ENCODE measurements at regions not wholly inside any gene's neighbourhood (a gene's known extent, or its start where the extent isn't known, plus 50 kb on each side); places are given as distances from the start of the nearest gene placed in this dataset.

DNA sequence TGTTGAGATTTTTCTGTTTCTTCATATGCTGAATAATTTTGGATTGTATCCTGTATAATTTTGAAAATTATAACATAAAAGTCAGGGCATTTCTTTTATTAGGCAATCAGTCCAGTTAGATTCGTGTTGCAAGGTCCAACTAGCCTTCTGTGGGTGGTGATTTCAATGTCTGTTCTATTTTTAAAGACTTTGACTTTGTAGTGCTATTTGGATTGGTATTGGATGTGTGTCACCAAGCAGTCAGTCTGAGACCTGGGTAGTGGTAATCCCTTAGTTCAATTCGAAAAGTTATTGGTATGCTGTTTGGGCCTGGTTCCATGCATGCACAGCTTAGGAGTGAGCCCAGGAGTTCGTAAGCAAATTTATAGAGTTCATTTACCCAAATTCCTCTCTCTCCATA is 82.2 kb downstream of the EPDR1 start:
- DNase-seq: no peak

DNA sequence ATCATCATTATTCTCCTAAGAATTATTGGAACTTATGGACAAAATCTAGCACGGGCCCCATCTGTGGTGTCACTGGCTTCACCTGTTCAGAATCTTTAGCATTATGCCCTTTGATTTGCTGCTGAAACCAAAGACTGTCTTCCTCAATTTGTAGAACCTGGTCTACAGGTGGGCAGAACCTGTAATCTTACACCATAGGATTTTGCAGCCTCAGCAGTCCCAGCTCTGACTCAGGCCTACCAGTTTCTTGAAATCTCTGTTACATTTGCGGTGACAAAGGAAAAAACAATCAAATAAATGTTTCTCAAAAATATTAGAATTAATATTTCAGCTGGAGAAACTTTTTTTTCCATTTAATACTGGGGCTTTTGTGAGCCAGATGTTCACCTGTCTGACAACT is 86.1 kb downstream of the EPDR1 start:
- no peak for DNase-seq

DNA sequence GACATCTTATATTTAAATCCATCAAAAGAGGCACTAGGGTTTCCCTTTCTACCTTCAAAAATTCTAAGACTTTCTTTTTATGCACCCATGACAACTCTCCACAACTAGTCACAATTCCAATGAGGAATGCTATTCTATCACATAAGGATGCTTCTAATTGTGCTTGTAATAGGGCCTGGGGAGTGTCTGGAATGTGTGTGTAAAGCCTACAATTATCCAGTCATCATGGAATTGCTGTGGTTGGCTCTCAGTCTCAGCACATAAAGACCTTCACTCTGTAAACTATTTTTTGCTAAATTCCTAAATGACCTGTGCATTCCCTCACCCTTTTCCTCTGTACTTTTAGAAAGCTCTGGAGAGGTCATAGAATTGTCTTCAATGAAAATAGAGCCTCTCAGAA is 86.7 kb downstream of the EPDR1 start:
- DNase-seq: no peak

DNA sequence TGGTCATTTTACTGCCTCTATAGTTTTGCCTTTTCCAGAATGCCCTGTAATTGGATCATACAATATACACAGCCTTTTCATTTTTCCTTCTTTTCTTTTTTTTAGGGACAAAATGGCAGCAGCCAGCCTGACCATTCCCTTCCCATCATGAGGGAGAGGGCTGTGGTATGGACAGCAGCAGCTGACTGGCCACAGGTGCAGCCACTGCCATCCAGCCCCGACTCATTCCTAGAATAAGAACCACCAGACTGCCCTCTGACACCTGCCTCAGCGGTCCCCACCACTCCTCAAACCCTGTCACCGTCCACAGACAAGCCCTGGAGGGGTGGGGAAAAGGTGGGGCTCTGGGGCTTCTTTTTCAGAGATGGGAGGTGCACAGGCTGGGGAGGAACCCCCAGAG is 92.8 kb downstream of the EPDR1 start:
- DNase-seq: no peak

DNA sequence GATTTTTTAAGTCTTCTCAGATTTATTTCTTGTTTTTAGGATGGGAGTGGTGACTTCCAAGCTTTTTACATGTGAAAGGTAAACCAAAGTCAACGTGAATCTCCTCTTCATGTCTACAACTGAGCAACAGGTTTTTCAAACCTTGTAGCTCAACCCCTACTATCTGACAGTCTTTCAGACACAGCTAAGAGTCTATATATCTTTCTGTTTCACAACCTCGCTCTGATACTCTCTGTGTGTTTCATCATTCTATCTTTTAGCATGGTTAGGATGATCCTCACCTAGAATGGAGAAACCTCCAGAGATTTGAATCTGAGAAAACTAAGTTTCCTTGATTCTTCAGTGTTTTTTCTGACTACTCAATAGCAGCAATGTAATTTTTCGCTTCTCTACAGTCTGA is 96.1 kb downstream of the EPDR1 start:
- DNase-seq: no peak

DNA sequence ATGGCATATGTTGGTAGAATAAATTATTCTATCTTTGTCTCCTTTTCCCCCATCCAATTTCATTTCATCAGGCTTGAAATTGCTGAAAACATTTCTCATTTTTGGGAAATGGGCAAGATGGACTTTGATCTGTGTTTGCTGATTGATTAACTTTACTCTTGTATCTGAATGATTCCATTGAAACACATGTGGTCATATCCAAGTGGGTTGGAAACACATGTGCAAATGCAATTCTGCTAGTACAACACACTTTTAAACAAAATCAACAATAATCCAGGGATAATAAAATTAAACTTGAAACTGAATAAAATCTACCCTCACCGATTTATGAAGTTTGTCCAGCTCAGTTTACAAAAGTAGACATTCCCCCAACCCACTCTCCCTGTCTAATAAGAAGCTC is 96.9 kb downstream of the EPDR1 start:
- DNase-seq: no peak

DNA sequence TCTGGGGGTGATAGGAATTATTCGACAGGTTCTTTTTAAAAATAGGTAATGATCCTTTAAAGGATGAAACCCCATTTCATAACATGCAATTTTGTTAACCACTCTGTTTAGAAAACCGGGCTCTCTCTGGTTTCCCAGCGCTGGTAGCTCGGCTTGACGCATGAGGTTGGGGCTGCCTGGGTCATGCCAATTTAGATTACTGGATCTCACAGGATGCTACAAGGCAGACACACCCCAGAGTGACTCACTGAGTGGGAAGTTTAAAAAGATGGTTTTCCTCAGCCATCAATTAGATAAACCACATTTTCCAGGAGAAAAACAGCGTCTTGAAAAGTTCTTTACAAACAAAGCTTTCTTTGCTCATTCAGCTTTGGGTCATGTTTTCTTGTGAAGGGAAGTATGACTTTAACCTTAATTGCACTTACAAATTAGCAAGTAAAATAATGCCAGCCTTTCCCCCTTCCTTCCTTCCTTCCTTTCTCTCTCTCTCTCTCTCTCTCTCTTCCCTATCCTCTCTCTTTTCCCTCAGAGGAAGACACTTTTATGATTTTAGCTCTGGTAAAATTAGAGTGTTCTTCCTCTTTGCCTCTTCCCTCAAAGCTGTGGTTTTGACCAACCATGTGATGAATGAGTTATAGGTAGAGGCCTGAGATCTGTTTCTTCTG is 99.8 kb downstream of the EPDR1 start:
- no peak for DNase-seq

DNA sequence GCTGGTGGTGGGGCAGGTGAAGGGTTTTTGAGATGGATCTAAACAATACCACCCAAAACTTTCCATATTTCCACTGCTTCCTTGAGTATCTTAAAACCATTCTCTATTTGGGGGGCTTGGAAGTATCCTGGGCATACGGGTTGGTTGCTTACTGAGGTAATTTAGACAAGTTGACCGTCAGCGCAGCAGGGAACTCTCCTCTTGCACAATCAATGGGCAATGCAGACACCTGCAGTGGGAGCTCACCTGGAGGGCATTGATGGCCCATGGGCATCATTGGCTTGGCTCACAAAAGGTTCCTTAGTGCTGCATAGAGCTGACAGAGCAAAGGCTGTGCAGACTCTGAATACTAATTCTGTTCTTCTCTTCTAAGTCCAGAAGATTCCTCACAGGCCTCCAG is 101.5 kb downstream of the EPDR1 start:
- no peak for DNase-seq

DNA sequence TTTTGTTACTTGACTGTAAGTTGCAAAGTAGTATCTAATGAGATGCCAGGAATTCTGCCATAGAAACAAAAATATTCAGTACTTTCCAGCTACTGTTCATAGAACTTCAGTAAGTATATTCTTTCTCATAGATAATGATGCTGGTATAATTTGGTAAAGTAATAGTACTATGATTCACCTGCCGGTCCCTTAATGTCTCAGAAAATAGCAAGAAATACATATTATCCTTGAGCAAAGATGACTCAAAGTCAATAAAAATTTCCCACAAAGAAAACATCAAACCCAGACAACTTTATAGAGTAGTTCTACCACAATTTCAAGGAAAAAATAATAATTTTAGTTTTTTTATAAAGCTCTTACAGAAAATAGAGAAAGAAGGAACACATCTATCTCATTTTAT is 105.4 kb downstream of the EPDR1 start:
- DNase-seq: no peak

DNA sequence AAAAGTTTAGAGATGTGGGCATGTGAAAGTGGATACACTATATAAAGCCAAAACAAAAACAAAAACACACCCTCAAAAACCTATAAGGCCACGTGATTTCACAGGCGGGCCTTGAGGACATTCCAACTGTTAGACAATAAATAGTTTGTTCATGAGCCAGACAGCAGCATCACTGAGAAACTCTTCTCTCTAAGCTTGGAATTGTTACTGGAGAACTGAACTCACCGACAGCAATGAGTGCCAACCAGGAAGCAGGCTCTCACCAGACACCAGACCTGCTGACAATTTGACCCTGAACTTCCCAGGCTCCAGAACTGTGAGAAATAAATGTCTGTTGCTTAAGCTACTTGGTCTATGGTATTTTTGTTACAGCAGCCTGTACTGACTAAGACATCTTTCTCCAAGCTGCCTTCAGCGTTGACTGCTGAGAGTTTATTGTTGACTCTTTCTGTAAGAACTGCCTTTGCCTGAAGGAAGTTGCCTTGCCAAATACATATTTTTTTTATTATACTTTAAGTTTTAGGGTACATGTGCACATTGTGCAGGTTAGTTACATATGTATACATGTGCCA is 107.5 kb downstream of the EPDR1 start:
- DNase-seq: no peak

DNA sequence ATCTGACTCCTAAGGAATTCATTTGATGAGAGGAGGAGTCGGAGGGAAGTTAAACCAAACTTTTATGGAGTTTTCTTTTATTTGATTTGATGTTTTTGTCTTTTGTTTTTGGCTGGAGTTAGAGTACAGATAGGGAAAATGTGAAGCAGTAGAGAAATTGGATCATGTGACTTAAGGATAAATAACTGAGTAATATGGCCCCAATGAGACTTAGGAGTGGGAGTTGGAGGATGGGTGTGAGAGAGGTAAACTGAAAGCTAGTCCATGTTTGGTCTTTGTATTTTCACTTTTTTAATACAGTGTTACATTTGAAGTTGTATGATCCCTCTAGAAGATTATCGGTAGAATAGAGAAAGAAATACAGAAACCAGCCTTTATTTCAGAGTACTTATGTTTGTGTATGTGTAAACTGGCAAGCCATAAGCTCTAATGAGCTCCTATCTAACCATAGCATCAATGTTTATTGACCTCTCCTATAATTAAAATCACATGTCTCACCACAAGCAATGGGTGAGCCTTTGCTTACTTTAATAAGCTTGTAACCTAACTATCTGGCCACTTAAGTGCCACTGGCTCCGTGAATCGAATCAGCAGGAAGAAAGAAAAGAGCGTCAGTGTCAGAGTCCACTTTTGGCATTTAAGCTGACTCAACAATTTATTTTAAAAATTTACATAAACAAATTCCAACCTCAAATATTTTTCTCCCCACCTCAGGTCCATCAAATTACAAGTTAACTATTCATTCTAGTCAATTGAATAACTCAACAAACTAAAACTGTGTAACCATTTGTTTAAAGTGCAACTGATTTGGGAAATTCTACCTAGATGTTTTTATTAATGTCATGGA is 113.8 kb downstream of the EPDR1 start:
- DNase-seq: peak; percentile 17 to 29

DNA sequence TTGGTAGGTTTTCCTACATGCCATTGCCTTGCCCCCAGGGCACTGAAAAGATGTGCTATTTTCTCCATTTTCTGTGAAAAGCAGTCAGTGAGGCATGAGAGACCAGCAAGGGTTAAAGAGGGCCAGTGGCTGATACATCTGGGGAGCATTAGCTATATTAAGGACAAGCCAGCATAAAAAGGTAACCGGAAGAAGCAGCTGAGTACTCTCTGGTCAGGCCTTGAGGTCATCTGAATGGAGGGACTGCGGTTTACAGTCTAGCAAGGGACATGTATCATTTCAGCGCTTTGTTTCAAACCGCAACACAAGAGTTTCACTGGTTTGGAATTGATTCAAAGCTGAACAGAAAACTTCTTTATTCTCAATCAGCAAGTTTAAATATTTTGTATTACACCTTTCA is 120.4 kb downstream of the EPDR1 start:
- DNase-seq: no peak

DNA sequence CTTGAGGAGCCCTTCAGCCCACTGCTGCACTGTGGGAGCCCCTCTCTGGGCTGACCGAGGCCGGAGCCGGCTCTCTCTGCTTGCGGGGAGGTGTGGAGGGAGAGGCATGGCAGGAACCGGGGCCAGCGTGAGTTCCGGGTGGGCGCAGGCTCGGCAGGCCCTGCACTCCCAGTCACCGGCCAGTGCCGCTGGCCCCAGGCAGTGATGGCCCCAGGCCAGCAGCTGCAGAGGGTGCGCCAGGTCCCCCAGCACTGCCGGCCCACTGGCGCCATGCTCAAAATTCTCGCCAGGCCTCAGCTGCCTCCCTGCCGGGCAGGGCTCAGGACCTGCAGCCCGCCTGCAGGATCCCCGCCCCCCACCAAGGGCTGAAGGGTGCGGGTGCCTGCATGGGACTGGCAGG is 128.4 kb upstream of the STARD3NL start:
- DNase-seq: no peak

DNA sequence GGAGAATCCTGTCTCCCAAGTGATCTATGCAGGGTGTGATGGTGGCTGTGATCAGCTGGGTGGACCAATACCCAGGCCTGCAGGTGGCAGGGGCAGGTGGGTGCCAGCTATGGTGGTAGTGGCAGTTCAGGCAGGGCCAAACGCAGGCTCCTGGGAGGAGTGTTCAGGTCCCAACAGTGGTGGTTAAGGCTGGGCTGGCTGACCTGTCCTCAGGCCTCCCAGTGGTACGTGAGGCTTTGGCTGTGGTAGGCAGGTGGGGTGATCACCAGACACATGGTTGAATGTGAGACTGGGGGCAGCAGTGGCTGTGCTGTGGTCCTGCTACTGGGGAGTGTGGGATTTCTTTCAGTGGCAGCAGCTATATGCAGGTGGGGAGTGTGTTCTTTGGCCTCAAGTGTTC is 126.7 kb upstream of the STARD3NL start:
- no peak for DNase-seq

DNA sequence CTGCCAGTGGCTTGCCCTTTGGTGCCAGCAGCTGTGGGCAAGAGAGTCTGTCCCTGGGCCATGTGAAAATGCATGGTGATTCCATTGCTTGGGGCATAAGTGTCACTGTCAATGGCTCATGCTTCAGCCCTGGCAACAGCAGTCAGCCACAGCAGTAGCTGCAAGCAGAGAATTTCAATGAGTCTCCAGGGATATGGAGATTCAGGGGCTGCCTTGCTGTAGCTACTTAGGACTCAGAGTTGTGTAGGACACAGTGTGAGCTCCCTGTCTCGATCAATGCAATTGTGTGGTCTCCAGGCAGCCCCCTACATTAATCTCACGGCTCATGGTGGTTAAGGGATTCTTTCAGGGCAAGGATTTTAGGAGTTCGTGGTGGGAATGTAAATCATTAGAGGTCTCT is 126.3 kb upstream of the STARD3NL start:
- peak in 1 of 2 experiments; percentile 29 for DNase-seq

DNA sequence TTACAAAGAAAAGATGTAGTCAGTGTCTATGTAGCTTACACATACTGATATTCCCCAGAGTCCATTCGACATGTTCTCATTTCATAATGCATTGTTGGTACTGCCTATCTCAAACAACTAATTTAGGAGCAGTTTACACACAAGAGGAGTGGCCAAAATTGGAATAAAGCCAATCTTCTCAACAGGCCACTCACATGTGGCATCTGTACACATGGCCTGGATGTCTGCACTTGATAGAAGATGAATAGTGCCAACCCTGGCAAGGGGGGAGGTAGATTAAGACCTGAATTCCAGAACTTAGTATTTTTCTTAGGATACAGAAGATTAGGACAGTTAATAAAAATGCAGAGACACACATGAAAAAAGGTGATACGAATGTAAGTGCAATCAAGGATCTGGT is 125.3 kb upstream of the STARD3NL start:
- DNase-seq: no peak

DNA sequence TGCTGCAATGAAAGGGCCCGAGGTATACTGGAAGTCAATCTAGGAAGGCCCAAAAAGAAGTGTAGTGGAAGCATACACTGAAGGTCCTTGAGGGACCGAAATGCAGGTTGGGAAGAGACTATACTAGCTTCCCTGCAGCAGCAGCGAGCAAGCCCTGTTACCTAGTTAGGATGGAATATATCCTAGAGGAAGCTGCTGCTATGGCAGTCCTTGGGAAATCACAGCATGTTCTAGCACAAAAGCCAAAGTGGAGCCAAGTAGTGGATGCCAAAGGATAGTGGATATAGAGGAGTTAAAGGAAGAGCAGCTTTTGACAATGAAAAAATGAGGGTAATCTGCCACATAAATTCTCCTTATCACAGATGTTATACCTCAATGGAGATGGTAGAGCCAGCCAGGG is 123.8 kb upstream of the STARD3NL start:
- no peak for DNase-seq

DNA sequence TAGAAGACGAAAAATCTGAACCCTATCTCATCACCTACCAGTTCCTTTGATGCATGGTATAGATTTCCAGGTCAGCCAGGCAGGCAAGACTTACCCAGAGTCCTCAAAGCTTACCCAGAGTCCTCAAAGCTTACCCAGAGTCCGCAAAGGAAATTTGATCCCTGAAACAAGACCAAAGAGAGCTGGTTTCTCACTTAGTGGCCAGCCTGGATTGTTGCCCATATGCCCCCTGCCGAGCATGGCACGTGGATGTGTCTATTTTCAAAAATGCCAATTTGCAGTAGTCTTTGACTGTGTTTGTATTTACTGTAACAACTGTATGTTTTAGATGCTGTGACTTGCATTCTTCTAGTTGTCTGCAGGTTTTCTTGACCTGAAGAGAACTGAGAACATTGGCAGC is 120.2 kb upstream of the STARD3NL start:
- no peak for DNase-seq

DNA sequence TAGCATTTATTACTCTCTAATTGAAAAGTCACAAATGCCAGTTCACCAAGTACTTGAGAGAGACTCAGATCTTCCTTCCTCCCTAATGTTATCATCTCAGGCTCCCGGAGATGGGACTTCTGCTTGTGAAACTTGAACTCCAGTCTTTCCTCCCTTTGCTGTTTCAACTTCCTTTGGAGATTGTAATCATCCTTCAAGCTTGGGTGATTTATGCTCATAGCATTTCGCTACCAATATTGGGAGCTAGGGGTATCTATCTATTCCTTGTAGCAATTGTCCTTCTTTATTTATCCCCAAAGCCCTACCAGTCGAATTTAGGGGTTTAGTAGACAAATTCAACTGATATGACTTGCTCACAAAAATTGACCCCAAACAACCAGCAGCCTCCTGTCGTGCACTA is 117.9 kb upstream of the STARD3NL start:
- no peak for DNase-seq

DNA sequence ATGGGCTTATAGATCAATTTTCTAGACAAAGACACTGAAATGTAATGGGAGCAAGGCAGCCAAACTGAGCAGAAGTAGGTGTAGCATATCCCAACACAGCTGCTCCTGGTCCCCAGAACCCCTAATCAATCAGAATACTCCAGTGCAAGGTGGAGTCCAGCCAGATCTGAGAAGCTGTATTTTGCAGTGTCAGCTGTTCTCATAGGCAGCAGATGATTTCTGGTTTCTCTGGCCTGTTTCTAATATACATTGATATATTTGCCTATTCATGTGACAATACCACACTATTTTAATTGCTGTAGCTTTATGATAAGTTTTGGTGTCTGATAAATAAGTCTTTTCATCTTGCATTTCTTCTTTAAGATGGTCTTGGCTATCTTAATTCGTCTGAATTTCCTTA is 117.4 kb upstream of the STARD3NL start:
- DNase-seq: no peak

DNA sequence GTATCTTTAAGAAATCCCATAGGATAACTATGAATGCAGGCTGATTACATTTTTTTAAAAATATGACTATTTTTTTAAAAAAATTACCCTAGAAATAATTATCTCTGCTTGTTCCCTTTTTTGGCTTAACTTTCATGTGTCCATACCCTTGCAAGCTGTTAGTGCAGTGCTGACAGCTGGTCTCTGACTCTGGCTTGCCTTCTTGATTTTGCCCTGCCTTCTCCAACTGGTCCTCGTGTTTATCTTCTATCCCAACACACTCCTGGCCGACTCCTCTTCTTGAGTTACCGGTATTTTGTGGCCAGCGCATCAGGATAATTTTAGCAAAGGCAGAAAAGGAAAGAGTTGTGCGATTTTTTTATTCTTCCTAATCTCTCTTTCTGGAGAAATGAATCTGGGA is 111.7 kb upstream of the STARD3NL start:
- DNase-seq: no peak

DNA sequence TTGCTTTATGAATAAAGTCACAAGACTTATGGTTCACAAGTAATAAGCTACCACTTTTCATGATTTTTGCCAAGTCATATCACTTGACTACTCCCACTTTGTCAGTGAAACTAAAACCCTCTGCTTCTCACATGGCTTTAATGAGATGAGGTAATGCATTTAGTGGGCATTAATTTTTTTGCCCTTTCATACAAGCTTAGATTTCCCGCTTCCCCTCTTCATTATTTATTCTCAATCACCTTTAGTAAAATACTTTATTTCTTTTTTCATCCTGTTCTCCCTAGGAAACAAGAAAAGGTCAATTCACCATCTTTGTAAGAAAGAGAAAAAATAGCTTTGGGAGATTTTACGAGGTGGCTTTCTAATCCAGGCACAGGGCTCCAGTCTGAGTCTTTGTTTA is 109.6 kb upstream of the STARD3NL start:
- DNase-seq: no peak

DNA sequence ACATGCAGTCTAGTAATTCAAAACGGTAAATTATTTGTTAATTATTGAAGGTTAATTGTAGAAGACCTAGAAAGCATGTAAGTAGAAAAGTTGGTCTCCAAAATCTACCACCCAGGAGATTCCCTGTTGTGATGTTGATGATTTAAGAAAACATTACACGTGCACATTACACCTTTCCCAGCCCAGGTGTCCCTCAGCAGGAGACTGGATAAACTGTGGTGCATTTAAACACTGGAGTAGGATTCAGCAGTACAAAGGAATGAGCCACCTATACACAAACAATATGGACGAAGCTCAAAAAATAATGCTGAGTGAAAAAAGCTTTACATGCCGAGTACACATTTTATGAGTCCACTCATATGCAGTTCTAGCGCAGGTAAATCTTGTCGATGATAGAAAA is 109.0 kb upstream of the STARD3NL start:
- no peak for DNase-seq

DNA sequence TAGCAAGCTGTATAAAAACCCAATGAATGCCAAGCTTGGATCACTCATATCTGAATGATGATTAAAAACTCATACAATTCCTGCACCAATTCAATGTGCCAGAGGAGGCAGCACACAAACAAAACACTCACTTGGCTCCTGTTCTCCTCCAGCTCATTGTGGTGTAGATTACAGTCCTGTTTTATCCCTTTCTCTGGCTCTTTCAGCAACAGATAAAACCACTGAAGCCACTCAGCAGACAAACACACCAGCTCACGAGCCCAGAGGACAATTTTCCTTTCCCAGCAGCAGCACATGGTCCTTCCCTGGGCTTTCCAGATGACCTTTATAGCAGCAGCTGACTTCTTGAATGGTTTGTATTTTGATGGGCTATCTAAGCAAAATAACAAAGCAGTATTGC is 107.3 kb upstream of the STARD3NL start:
- DNase-seq: peak in 1 of 2 experiments; percentile 3
